Cerebellar cortex (tissue), 1 donor: ENCODE measurements at regions not wholly inside any gene's neighbourhood (a gene's known extent, or its start where the extent isn't known, plus 50 kb on each side); places are given as distances from the start of the nearest gene placed in this dataset.

Experiments used
- DNase-seq: peaks from one replicate; pipeline ENCODE4 v3.0.0-alpha.2; 2015; ENCODE audit warnings: low spot score

- no peak for DNase-seq
Measured at GRCh38 chr11:103530257-103530656, 421.0 kb downstream of the DYNC2H1 start.

GRCh38 chr11:103532133-103532788 lies 423.0 kb downstream of the DYNC2H1 start:
- no peak for DNase-seq

DNA sequence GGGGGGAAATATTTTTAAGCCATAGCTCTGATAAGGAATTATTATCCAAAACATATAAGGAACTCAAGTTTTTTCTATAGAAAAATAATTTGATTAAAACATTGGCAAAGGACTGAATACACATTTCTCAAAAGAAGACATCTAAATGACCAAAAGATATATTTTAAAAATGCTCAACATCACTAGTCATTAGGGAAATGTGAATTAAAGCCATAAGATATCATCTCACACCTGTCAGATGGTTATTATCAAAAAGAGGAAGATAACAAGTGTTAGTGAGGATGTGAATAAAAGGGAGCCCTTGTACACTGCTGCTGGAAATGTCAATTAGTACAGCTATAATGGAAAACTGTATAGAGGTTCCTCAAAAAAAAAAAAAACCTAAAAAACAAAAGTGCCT lies 425.0 kb downstream of the DYNC2H1 start:
- no peak for DNase-seq

DNA sequence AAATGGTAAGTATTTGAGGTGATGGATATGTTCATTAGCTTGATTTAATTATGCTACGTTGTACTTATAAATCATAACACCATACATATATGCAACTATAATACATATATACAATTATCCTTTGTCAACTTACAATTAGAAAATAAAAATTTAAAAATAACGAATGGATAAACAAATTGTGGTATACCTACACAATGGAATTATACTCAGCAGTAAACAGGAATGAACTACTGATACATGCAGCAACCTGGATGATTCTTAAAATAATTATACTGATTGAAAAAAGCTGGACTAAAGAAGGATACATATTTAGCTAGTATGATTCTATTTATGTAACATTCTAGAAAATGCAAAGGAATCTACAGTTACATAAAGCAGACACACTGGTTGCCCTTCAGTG lies 425.7 kb downstream of the DYNC2H1 start:
- no peak for DNase-seq

DNA sequence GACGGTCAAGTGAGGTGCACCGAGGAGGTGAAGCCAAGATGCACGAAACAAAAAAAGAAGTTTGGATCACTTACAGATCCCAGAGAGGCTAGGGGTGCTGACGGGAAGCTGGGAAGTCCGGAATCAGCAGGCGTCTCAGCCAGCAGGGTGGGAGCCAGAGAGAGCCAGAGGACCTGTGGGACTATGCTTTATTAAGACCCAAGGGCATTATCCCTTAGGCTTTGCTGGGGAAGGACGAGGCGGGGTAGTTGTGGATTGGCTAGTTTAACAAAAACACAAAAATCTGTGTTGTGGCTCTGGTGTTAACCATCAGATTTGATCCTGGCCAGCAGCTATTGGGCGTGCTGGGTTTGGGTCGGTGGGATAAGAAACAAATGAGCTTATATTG lies 427.1 kb downstream of the DYNC2H1 start:
- no peak for DNase-seq

- peak; percentile 18 for DNase-seq
Measured at GRCh38 chr11:103537904-103538502, 428.8 kb downstream of the DYNC2H1 start.

DNA sequence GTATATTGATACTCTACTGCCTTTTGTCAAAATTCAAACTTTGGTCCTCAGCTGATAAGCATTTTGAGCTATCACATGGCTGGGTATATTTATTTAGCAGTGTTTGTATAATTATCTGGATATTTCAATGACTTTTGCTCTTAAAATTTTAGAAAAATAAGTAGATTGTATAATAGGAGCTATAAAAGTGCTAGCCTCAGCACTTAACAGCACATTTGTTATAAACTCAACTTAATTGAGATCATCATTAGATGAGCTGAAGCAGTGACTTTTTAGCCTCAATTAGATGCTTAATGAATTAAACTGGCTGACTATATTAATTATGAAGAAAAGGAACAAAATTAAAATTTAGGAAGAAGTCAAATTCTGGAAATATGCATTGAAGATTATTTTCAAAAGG lies 429.9 kb downstream of the DYNC2H1 start:
- DNase-seq, result no peak

- DNase-seq, result no peak
Measured at GRCh38 chr11:103541186-103541795, 432.1 kb downstream of the DYNC2H1 start.

DNA sequence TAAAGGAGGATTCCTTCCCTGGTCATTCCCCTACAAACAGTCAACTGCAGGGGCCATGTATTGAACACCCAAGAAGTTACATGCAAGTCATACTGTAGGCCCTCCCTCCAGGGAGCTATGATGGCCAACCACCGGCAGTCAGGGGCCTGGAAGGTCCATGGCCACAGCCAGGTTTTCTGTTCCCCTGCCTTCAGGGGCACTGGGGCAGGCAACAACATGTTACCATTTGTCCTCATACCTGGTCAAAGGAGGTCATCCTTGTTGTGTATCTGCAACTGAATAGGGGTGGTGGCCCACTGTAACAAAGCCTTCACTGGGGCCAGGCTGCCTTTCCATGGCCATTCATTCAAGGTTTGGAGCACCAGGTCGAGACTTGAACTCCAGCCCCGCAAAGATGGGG lies 433.6 kb downstream of the DYNC2H1 start:
- no peak for DNase-seq

DNA sequence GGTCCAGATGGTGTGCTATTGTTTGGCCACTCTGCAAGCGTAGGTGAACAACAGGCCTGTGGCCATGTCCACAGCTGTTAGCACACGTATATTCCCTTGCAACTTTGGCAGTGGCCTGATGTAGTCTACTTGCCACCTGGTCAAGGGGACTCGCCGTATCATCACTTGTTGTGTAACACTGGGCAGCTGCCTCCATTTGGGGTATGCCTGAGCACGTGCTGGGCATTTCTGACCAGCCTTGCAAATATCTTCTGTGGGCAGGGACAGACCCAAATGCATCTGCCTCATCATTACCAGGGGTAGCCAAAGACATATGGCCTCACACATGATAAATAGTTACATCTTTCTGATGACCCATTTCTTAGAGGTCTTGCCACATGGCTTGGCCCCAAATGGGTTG lies 434.2 kb downstream of the DYNC2H1 start:
- no peak for DNase-seq

DNA sequence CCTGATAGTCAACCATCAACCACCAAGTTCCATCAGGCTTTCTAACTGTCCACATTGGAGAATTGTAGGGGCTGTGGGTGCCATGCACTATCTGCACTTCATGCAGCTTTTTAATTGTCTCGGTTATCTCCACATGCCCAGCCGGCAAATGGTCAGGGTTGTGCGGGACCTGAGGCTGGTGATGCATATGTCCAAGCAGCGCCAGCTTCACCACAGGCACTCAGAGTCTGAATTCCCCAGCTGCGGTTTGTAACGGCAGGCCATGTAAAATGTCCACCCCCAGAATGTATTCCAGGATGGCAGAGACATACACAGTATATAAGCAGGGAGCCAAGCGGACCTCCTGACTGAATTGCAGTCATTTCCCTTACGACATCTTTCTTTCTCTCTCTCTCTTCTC lies 435.6 kb downstream of the DYNC2H1 start:
- no peak for DNase-seq

GRCh38 chr11:103545551-103545950 lies 436.3 kb downstream of the DYNC2H1 start:
- DNase-seq, result no peak

- no peak for DNase-seq
Measured at GRCh38 chr11:103546236-103546635, 437.0 kb downstream of the DYNC2H1 start.

GRCh38 chr11:103547024-103547423 lies 437.8 kb downstream of the DYNC2H1 start:
- DNase-seq, result no peak

DNA sequence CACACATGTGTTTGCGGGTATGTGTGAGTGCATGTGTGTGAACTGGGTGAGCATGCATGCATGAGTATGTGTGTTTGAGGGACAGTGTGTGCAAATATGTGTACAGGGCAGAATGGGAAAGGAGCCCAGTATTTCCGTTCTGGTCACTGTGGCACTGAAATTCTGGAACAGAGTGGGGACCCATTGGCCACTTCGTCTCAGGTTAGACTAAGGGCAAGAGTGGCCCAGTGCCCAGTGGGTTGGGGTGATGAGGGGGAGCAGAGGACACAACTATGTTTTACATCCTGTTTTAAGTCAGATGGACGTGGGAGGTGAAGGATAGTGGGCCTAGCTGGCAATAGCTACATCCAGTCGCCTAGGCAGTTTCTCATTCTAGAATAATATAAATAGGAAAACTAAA lies 438.5 kb downstream of the DYNC2H1 start:
- DNase-seq, result no peak

DNA sequence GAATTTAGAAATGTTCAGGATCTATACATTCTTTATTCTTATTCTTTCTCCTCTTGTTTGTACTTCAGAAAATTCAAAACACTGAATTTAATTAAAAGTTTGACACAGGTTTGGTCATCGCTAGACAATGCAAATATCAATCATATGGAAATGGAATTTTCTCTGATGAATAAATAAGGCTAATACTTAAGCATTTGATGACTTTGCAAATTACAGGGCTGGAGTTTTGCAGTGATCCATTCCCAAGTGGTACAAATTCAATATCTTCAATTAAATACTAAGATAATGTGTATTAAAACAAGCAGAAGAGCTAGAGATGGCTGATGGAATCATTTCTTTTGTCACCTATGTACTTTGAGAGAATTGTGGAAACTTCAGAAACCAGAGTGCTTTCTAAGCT lies 439.6 kb downstream of the DYNC2H1 start:
- no peak for DNase-seq

- no peak for DNase-seq
Measured at GRCh38 chr11:103550811-103551210, 441.6 kb downstream of the DYNC2H1 start.

GRCh38 chr11:103552086-103552485 lies 442.9 kb downstream of the DYNC2H1 start:
- no peak for DNase-seq

DNA sequence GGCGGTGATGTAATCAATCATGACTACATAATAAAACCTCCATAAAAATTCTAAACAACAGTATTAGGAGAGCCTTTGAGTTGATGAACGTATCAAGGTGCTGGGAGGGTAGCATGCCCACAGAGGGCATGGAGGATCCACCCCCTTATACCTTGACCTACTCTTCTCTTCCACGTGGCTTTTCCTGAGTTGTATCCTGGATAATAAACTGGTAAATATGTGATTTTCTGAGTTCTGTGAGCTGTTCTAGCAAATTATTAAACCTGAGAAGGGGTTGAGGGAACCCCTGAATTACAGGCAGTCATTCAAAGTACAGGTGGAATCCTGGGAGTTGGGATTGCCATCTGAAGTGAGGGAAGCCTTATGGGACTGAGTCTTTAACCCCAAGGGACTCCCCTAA lies 446.9 kb downstream of the DYNC2H1 start:
- DNase-seq, result no peak

GRCh38 chr11:103566116-103566515 lies 456.9 kb downstream of the DYNC2H1 start:
- no peak for DNase-seq

GRCh38 chr11:103581760-103582159 lies 454.7 kb upstream of the DDI1 start:
- DNase-seq, result no peak

- DNase-seq, result no peak
Measured at GRCh38 chr11:103582351-103582909, 454.0 kb upstream of the DDI1 start.

GRCh38 chr11:103584021-103584420 lies 452.4 kb upstream of the DDI1 start:
- no peak for DNase-seq
